ENCODE measurements at regions not wholly inside any gene's neighbourhood (a gene's known extent, or its start where the extent isn't known, plus 50 kb on each side); places are given as distances from the start of the nearest gene placed in this dataset.
"Not testable (repeated sequence)": the region's sequence is repeated elsewhere in the genome, so short reads cannot be mapped to it uniquely, and the experiment has no call there.

GRCh38 chr3:27661797-27662196 is 60.3 kb downstream of the EOMES start:
- no peak for DNase-seq (ENCODE audit: low read depth in 2 of 3, low spot score in 2 of 3)

DNA sequence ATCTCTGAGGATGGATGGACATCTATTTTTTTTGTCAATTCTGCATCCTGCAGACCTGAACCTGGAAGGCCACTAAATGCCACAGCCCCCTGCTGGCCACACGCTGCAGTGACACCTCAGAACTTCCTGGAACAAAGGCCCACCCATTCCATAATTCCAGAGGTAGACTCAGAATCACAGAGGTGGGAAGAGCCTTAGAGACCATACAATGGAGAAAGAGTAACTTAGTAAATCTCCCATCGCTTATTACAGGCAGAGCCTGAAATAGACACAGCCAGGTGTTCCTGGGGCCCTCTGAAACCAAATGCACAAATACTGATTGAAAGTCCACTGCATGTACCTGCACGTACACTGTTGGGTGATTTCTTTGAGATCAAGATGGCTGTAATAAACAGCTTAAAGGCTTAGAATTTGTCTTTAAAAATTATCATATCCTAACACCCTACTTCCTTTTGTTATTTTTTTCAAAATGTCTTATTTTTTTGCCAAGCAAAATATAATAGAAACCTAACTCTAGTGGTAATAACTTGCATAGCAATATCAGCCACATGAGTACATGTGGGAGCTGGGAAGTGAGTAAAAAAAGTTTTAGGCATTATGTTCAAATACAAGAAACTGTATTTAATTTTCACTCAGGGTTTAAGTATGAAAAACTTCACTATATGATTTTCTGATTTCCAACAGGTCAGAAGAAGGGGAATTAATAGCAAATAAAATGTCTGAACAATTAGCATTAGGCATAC is 62.7 kb downstream of the EOMES start:
- peak in 1 of 3 donors; percentile 49 for DNase-seq (ENCODE audit: low read depth in 2 of 3, low spot score in 2 of 3)

- DNase-seq (ENCODE audit: low read depth in 2 of 3, low spot score in 2 of 3): no peak
Observed at GRCh38 chr3:27658741-27659140, 63.4 kb downstream of the EOMES start.

GRCh38 chr3:27657871-27658270 is 64.3 kb downstream of the EOMES start:
- no peak for DNase-seq (ENCODE audit: low read depth in 2 of 3, low spot score in 2 of 3)

DNA sequence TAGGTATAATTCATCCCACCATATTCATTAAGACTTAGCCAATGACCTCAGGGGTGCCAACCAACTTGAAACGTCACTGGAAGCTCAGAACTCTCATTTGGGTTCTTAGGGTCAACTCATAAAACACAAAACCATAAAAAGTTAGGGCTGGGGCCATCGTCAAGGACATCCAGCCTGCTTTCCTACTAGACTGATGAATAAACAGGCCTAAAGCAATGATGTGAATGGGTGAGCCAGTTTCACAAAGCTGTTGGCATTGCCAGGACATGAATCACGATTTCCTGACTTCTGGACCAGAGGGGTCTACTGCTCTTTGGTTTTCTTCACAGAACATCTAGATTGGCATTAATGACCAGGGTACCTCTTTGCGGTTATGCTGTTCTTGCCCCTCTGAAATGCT is 64.7 kb downstream of the EOMES start:
- no peak for DNase-seq (ENCODE audit: low read depth in 2 of 3, low spot score in 2 of 3)

GRCh38 chr3:27656790-27657189 is 65.3 kb downstream of the EOMES start:
- DNase-seq (ENCODE audit: low read depth in 2 of 3, low spot score in 2 of 3): no peak

GRCh38 chr3:27655547-27655946 is 66.6 kb downstream of the EOMES start:
- no peak for DNase-seq (ENCODE audit: low read depth in 2 of 3, low spot score in 2 of 3)

DNA sequence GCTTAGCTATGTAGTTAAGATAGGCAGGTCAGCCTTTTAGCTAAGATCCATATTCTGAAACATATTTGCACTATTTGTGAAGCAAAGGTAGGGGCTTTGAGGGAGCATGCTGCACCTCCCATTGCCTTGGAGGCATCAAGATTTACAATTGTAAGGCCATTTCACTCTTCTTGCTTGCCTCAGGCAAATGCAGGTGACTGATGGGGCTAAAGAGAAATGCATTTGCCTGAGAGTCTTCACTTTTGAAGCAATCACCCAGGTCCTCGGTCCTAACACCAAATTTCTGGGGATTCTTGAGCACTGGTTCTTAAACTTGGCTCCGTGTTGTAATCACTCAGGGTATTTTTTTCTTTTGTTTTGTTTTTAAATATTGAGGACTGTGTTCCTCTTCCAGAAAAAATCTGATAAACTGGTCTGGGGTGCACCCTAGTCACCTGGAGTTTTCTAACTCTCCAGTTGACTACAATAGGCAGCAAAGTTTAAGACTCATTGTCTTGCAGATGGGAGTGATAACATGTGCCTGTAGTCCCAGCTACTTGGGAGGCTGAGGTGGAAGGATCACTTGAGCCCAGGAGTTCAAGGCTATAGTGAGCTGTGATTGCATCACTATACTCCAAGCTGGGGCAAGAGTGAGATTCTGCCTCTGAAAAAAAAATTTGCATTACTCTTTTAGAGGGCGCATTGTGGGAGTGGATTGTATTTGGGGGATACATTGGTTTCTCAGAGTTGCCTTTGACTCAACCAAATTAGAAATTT is 68.1 kb downstream of the EOMES start:
- DNase-seq (ENCODE audit: low read depth in 2 of 3, low spot score in 2 of 3): no peak

GRCh38 chr3:27649277-27649676 is 72.8 kb downstream of the EOMES start:
- DNase-seq (ENCODE audit: low read depth in 2 of 3, low spot score in 2 of 3): no peak

- no peak for DNase-seq (ENCODE audit: low read depth in 2 of 3, low spot score in 2 of 3)
Observed at GRCh38 chr3:27646896-27647295, 75.2 kb downstream of the EOMES start.

DNA sequence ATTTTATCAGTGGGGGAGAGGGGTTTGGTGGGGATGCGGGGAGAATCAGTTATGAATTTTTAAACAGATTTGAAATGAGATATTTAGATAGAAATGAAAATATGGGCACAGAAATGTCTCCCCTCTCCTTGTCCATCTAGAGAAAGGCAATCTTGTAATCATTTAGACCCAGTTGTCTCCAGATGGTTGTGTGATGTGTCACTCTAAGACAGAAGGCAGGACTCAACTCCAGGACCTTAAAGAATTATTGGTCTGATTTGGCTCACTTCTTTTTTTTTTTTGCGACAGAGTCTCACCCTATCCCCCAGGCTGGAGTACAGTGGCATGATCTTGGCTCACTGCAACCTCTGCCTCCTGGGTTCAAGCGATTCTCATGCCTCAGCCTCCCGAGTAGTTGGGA is 77.2 kb downstream of the EOMES start:
- no peak for DNase-seq (ENCODE audit: low read depth in 2 of 3, low spot score in 2 of 3)

GRCh38 chr3:27643355-27643754 is 78.8 kb downstream of the EOMES start:
- no peak for DNase-seq (ENCODE audit: low read depth in 2 of 3, low spot score in 2 of 3)

GRCh38 chr3:27642796-27643195 is 79.3 kb downstream of the EOMES start:
- DNase-seq (ENCODE audit: low read depth in 2 of 3, low spot score in 2 of 3): no peak

GRCh38 chr3:27641888-27642601 is 80.1 kb downstream of the EOMES start:
- no peak for DNase-seq (ENCODE audit: low read depth in 2 of 3, low spot score in 2 of 3)

DNA sequence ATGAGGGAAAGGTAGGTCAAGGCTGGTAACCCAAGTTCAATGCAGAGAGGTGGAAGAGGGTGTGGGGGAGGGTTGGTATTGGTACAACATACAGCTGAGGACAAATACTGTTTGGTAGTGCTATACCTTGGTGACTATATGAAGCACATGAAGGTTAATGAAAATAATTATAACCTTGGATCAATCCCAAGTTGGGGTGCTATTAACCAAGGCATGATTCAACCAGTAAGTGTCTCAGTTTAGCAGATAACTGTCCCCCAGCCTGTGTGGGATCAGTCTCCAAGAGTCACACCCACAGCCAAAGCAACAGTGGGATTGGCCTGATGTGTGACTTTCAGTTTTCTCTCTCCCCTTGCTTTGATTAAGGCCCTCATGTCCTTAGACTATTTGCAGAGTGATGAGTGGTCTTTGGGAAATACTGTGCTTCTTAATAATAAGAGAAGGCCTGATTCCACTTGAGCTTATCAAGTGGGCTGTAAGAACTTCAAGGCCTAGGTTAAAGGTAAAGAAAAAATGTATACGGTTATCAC is 80.8 kb downstream of the EOMES start:
- no peak for DNase-seq (ENCODE audit: low read depth in 2 of 3, low spot score in 2 of 3)

DNA sequence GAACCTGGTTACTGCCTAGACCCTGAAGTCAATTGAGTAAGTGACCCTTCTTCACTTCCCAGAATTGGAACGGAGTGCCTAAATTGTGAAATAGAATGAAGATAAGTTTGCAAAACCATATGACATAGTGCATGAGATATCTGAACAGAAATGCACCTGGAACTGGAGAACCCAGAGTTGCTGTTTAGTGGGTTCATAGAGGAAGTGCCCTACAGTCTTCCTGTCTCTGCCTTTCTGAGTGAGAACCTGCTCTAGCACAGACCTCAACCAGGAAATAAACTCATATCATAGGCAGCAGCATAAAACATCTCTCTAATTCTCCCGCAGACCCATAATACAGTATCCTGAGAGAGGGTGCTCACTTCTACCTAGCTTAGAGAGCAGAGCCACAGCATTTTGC is 82.9 kb downstream of the EOMES start:
- DNase-seq (ENCODE audit: low read depth in 2 of 3, low spot score in 2 of 3): peak in 1 of 3 donors; percentile 31

DNA sequence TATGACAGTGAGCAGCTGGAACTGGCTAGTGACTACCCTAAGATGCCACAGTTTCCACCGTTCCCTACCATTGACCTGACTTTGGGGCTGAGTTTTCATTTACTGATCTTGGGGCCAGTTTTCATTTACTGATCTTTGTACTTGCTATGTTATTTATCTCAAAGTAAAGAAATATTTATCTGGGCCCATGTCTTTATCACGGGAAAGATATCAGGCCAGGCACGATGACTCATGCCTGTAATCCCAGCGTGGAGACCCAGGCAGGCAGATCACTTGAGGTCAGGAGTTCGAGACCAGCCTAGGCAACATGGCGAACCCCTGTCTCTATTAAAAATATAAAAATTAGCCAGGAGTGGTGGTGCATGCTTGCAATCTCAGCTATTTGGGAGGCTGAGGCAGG is 83.5 kb downstream of the EOMES start:
- no peak for DNase-seq (ENCODE audit: low read depth in 2 of 3, low spot score in 2 of 3)

DNA sequence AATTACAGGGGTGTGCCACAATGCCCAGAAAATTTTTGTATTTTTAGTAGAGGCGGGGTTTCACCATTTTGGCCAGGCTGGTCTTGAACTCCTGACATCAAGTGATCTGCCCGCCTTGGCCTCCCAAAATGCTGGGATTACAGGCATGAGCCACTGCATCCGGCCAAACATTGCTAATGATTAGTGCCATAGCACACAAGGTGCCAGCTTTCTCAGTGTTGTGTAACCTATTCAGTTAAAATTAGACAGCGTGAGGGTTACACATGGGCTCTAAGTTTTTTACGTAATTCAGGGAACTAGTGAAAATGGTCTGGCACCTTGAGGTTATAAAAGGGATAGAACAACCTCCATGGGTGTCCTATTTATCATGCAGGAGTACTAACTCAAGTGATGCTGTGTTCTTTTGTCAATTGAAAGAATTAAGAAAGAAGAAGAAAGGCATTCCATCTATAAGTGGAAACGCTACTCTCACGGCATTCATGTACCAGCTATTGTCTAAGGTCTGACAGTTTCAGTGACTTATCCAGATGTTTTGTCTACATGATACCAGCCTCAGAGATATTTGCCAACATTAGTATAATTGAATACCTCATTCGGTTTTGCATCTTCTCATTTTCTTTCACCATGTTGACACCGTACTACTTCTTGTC is 84.7 kb downstream of the EOMES start:
- DNase-seq (ENCODE audit: low read depth in 2 of 3, low spot score in 2 of 3): no peak

DNA sequence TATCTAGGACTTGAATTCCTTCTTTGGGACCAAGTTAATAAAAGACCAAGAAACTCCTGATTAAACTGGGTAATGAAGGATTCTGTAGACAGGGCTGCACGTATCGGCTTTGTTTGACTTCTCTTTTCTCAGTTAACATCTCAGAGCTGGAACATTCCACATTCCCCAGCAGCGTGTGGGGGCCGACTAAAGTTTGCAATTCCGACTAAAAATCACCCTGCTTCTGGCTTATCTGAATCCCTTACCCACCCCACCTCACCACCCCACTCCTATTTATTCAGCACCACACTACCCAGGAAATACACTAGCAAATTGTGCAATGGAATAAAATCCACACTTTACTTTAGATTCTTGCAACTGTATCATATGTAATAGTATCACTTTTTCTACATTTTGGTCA is 87.1 kb downstream of the EOMES start:
- DNase-seq (ENCODE audit: low read depth in 2 of 3, low spot score in 2 of 3): not testable (repeated sequence)

DNA sequence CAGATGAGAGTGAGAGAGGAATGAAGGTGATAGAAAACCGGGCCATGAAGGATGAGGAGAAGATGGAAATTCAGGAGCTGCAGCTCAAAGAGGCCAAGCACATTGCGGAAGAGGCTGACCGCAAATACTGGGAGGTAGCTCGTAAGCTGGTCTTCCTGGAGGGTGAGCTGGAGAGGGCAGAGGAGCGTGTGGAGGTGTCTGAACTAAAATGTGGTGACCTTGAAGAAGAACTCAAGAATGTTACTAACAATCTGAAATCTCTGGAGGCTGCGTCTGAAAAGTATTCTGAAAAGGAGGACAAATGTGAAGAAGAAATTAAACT is 88.9 kb downstream of the EOMES start:
- no peak for DNase-seq (ENCODE audit: low read depth in 2 of 3, low spot score in 2 of 3)
